Mesenchymal stem cell (in vitro differentiated cells and primary cell): ENCODE measurements at regions not wholly inside any gene's neighbourhood (a gene's known extent, or its start where the extent isn't known, plus 50 kb on each side); places are given as distances from the start of the nearest gene placed in this dataset.

Experiments
- DNase-seq: peaks from one replicate; pipeline ENCODE4 v3.0.0-alpha.2; 2013
- H2AFZ ChIP-seq: one replicate; pipeline ENCODE4 v1.6.1; 2013; ENCODE audit warnings: low read depth, mild to moderate bottlenecking, control low read depth, inconsistent platforms, low read length, moderate library complexity
- H2AK5ac ChIP-seq: 2 replicates; pipeline ENCODE4 v1.6.1; 2013; ENCODE audit warnings: low read length, moderate library complexity, mild to moderate bottlenecking, inconsistent platforms; ENCODE audit not compliant: severe bottlenecking
- H2BK120ac ChIP-seq: one replicate; pipeline ENCODE4 v1.6.1; 2013; ENCODE audit warnings: low read depth, mild to moderate bottlenecking, inconsistent platforms, low read length, moderate library complexity
- H2BK12ac ChIP-seq, 2 experiments: one replicate each; pipeline ENCODE4 v1.6.1; 2013; ENCODE audit warnings: inconsistent platforms in 2 of 2, low read length in 2 of 2, mild to moderate bottlenecking in 2 of 2, moderate library complexity in 2 of 2, control low read depth in 1 of 2
- H2BK15ac ChIP-seq: one replicate; pipeline ENCODE4 v1.6.1; 2013; ENCODE audit warnings: mild to moderate bottlenecking, low read depth, inconsistent platforms; ENCODE audit not compliant: poor library complexity, severe bottlenecking
- H2BK5ac ChIP-seq: 2 replicates; pipeline ENCODE4 v1.6.1; 2013; ENCODE audit warnings: low read depth, mild to moderate bottlenecking, low read length, control low read depth, inconsistent platforms; ENCODE audit not compliant: poor library complexity, severe bottlenecking
- H3K14ac ChIP-seq, 2 experiments: one replicate each; pipeline ENCODE4 v1.6.1; 2013; ENCODE audit warnings: inconsistent platforms in 2 of 2, low read length in 2 of 2, control low read depth in 1 of 2, mild to moderate bottlenecking in 1 of 2, moderate library complexity in 1 of 2
- H3K18ac ChIP-seq, 2 experiments: one replicate each; pipeline ENCODE4 v1.6.1; 2013; ENCODE audit warnings: inconsistent platforms in 2 of 2, low read length in 2 of 2, control low read depth in 1 of 2, low read depth in 1 of 2, mild to moderate bottlenecking in 1 of 2
- H3K23ac ChIP-seq, 2 experiments: one replicate each; pipeline ENCODE4 v1.6.1; 2013; ENCODE audit warnings: inconsistent platforms in 2 of 2, low read length in 2 of 2, mild to moderate bottlenecking in 2 of 2, moderate library complexity in 2 of 2, control low read depth in 1 of 2
- H3K27ac ChIP-seq: 2 replicates; pipeline ENCODE4 v1.5.1; 2013; ENCODE audit warnings: mild to moderate bottlenecking, moderate library complexity, low read length, control low read depth, inconsistent platforms; ENCODE audit not compliant: poor library complexity, severe bottlenecking
- H3K27me3 ChIP-seq, 2 experiments: 2 replicates each; pipeline versions ENCODE4 v1.6.1 to v1.7.0; 2013; ENCODE audit warnings: low read length in 2 of 2, mild to moderate bottlenecking in 2 of 2, moderate library complexity in 2 of 2, control low read depth in 1 of 2, inconsistent platforms in 1 of 2; ENCODE audit not compliant: control insufficient read depth in 1 of 2, insufficient read depth in 1 of 2
- H3K36me3 ChIP-seq, 2 experiments: 2 replicates each; pipeline versions ENCODE4 v1.6.1 to v1.7.0; 2013; ENCODE audit warnings: low read length in 2 of 2, control low read depth in 1 of 2, inconsistent platforms in 1 of 2, low read depth in 1 of 2, mild to moderate bottlenecking in 1 of 2; ENCODE audit not compliant: insufficient read depth in 2 of 2, control insufficient read depth in 1 of 2
- H3K4ac ChIP-seq, 2 experiments: one replicate each; pipeline ENCODE4 v1.6.1; 2013; ENCODE audit warnings: inconsistent platforms in 2 of 2, low read length in 2 of 2, mild to moderate bottlenecking in 2 of 2, moderate library complexity in 2 of 2, control low read depth in 1 of 2, low read depth in 1 of 2
- H3K4me1 ChIP-seq: 2 replicates; pipeline ENCODE4 v1.6.1; 2013; ENCODE audit warnings: low read depth, low read length, control low read depth; ENCODE audit not compliant: control insufficient read depth, insufficient read depth
- H3K4me2 ChIP-seq: 2 replicates; pipeline ENCODE4 v1.6.1; 2013; ENCODE audit warnings: low read length, mild to moderate bottlenecking, inconsistent platforms; ENCODE audit not compliant: poor library complexity, severe bottlenecking
- H3K4me3 ChIP-seq, 2 experiments: 2 replicates each; pipeline versions ENCODE4 v1.5.1 to v1.7.0; 2013; ENCODE audit warnings: low read length in 2 of 2, mild to moderate bottlenecking in 2 of 2, control low read depth in 1 of 2, low read depth in 1 of 2; ENCODE audit not compliant: insufficient read depth in 1 of 2
- H3K79me1 ChIP-seq: replicated peaks from 2 replicates; pipeline ENCODE4 v1.6.1; 2013; ENCODE audit warnings: mild to moderate bottlenecking, control low read depth, low read length, inconsistent platforms; ENCODE audit not compliant: poor library complexity, severe bottlenecking
- H3K9ac ChIP-seq: 2 replicates; pipeline ENCODE4 v1.7.0; 2013; ENCODE audit warnings: mild to moderate bottlenecking, low read length, moderate library complexity
- H3K9me3 ChIP-seq: 2 replicates; pipeline ENCODE4 v1.7.0; 2013; ENCODE audit warnings: mild to moderate bottlenecking, low read length; ENCODE audit not compliant: control insufficient read depth
- H4K8ac ChIP-seq: one replicate; pipeline ENCODE4 v1.6.1; 2013; ENCODE audit warnings: inconsistent platforms, mild to moderate bottlenecking, low read length, moderate library complexity
- H4K91ac ChIP-seq: one replicate; pipeline ENCODE4 v1.6.1; 2013; ENCODE audit warnings: mild to moderate bottlenecking, low read length, inconsistent platforms
- WGBS: methylation state at CpG from one replicate; pipeline ENCODE4 v1.1.7; 2013; ENCODE audit warnings: mixed read lengths; 5-methylcytosine and 5-hydroxymethylcytosine counted together

DNA sequence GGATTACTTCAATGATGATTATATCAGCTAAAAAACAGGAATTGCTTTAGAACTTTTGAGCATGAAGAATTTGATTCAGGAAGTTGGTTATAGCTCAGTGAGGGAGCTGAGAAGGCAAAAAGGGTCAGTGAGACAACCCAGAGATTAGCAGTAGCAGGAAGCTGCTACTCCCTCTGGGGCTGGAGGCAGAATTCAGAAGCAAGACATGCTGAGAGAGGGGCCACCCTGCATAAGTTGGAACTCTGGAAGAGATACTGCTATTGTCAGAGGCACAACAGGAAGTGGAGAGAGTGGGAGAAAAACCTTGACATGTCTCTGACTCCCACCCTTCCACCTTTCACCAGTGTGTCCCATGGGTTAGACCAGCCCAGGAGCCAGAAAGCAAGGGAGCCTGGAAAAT, 488.7 kb downstream of the ADRA2A start:
- Histone ChIP-seq H2AK5ac (no peak overlapping the region), H2BK12ac (no peak overlapping the region), H3K36me3 (no peaks in the 10 kb centered on the region), H3K23ac (no peak overlapping the region), H3K9ac (no peak overlapping the region), H2AFZ (no peak overlapping the region), H3K9me3 (no peaks in the 10 kb centered on the region), H3K4me1 (no peaks in the 10 kb centered on the region), H4K91ac (no peak overlapping the region), H3K4me2 (no peak overlapping the region), H3K4me3 (no peak overlapping the region), H3K14ac (no peak overlapping the region), H3K27me3 (peaks cover 0 to 15% of the 10 kb centered on the region in 2 experiments), H3K27ac (no peak overlapping the region), H2BK15ac (no peak overlapping the region), H3K4ac (no peak overlapping the region), H4K8ac (no peak overlapping the region), H2BK120ac (no peak overlapping the region), H3K79me1 (no peaks in the 10 kb centered on the region), H3K18ac (no peak overlapping the region), H2BK5ac (no peak overlapping the region)
- no peak for DNase-seq

DNA sequence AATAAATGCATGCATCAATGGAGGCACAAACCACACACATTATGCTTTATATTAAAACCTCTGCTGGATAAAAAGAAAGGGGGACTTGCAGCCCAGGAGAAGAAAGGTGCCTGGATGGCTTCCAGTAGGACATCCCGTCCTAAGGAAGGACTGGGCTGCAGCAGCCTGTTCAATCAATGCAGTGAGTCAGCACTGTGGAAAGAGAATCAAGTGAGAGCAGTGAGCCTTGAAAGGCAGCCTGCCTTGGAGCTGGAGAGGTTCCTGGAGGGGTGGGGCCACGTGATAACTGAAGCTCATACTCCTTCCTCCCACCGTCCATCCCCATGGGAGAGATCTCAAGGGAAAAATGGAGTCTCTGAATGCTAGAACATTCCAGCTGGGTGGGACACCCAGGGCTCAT, 501.2 kb downstream of the ADRA2A start:
- Histone ChIP-seq H2BK5ac (no peak overlapping the region), H3K23ac (no peak overlapping the region), H4K91ac (no peak overlapping the region), H3K9me3 (peaks cover 8% of the 10 kb centered on the region), H3K4me1 (no peaks in the 10 kb centered on the region), H3K18ac (no peak overlapping the region), H3K27ac (no peak overlapping the region), H3K4me3 (no peak overlapping the region), H3K27me3 (no peaks in the 10 kb centered on the region), H3K79me1 (no peaks in the 10 kb centered on the region), H3K4me2 (no peak overlapping the region), H2AK5ac (no peak overlapping the region), H2BK12ac (no peak overlapping the region), H4K8ac (no peak overlapping the region), H3K9ac (no peak overlapping the region), H3K14ac (no peak overlapping the region), H2BK120ac (no peak overlapping the region), H3K36me3 (no peaks in the 10 kb centered on the region), H2AFZ (no peak overlapping the region), H3K4ac (no peak overlapping the region), H2BK15ac (no peak overlapping the region)
- 0% methylated on average over 1 of the region's 3 CpGs for WGBS
- DNase-seq, result no peak

DNA sequence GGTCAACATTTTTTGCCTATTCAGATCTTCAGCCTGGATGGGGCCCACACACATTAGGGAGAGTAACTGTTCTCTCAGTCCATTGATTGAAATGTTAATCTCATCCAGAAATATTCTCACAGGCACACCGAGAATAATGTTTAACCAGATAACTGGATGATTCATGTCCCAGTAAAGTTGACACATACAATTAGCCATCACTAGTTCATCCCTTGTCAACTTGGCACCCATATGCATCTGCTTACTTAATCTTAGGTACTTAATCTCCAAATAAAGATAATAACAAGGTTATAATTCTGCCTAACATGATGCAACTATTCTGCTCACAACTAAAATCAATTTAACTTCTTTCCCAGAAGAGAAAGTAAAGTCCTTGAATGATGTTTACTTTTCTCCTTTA, 502.6 kb downstream of the ADRA2A start:
- Histone ChIP-seq H2BK15ac (no peak overlapping the region), H3K9me3 (no peaks in the 10 kb centered on the region), H3K4me3 (no peak overlapping the region), H3K9ac (no peak overlapping the region), H3K14ac (no peak overlapping the region), H3K18ac (no peak overlapping the region), H2BK12ac (no peak overlapping the region), H4K8ac (no peak overlapping the region), H3K4me2 (no peak overlapping the region), H2BK5ac (no peak overlapping the region), H2BK120ac (no peak overlapping the region), H2AFZ (no peak overlapping the region), H2AK5ac (no peak overlapping the region), H3K4ac (no peak overlapping the region), H4K91ac (no peak overlapping the region), H3K4me1 (no peaks in the 10 kb centered on the region), H3K79me1 (no peaks in the 10 kb centered on the region), H3K27me3 (no peaks in the 10 kb centered on the region), H3K27ac (no peak overlapping the region), H3K36me3 (no peaks in the 10 kb centered on the region), H3K23ac (no peak overlapping the region)
- 73% methylated on average over 1 of the region's 1 CpG for WGBS
- DNase-seq, result no peak

DNA sequence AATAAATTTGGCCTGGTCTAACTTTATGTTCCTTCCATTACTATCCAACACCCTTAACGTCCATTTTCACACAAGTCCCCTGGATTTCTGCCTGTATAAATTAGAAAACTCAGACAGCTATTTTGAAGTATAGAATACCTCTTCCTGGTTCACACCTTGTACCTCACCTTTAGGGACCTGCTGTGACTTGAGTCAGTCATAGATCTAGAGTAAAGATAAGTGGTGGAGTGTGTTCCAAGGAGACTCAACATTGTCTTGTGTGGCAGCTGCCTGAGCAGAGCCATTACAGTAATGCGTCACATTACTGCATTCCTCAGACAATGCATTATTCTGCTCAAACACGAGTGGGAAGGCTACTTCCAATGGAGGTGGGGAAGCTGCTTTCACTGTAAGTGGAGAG, 513.9 kb downstream of the ADRA2A start:
- Histone ChIP-seq H2BK120ac (no peak overlapping the region), H3K79me1 (no peaks in the 10 kb centered on the region), H4K91ac (no peak overlapping the region), H3K14ac (no peak overlapping the region), H3K18ac (no peak overlapping the region), H2BK12ac (no peak overlapping the region), H2AK5ac (no peak overlapping the region), H4K8ac (no peak overlapping the region), H3K4me3 (no peak overlapping the region), H3K9ac (no peak overlapping the region), H3K23ac (no peak overlapping the region), H3K27ac (no peak overlapping the region), H3K4me1 (no peaks in the 10 kb centered on the region), H2AFZ (no peak overlapping the region), H2BK15ac (no peak overlapping the region), H3K9me3 (no peaks in the 10 kb centered on the region), H3K4me2 (no peak overlapping the region), H3K27me3 (no peaks in the 10 kb centered on the region), H3K4ac (no peak overlapping the region), H3K36me3 (no peaks in the 10 kb centered on the region), H2BK5ac (no peak overlapping the region)
- DNase-seq, result no peak
- 67% methylated on average over 1 of the region's 3 CpGs for WGBS
